K562 (cell line): ENCODE measurements at regions not wholly inside any gene's neighbourhood (a gene's known extent, or its start where the extent isn't known, plus 50 kb on each side); places are given as distances from the start of the nearest gene placed in this dataset.

ENCODE experiments used
- ATAC-seq: fragments of 200-7000 bp; cut with Tn5 transposase; 3 replicates; pipeline ENCODE4 v1.9.1; 2020; ENCODE audit warnings: moderate library complexity
- BruUV-seq: library from RNA; stranded (reverse); fragments of 400-500 nt; replicated peaks from 2 replicates; lab custom pipeline; 2021; lab: Mats Ljungman, UMichigan
- CTCF ChIA-PET: fragments of 300-600 bp; formaldehyde crosslinking; extraction: SDS; loops from one replicate; lab custom pipeline; 2021; ENCODE audit warnings: low intra/inter-chr PET ratio; lab: Yijun Ruan, JAX
- POLR2A ChIA-PET: fragments of 300-600, 350-650 bp; sonication (Branson Sonifier 250); formaldehyde crosslinking; extraction: SDS; loops from one replicate; lab custom pipeline; 2021; ENCODE audit warnings: antibody characterized with exemption, inconsistent platforms; lab: Yijun Ruan, JAX
- DNase-seq, 4 experiments: peaks; one replicate each; pipeline versions ENCODE4 v3.0.0 to v3.0.0-alpha.2; 2011 to 2018; ENCODE audit warnings: low spot score in 3 of 4, mixed read lengths in 3 of 4; ENCODE audit errors: extremely low read depth in 1 of 4
- FAIRE-seq: peaks from 2 replicates; lab custom pipeline; 2011; peaks lifted over from hg19 to GRCh38; lab: Jason Lieb, UNC
- H2AFZ ChIP-seq: 2 replicates; pipeline ENCODE4 v1.6.0; 2011; ENCODE audit warnings: low read depth, low read length, control low read depth, inconsistent platforms
- H3K27ac ChIP-seq: fragments of 200-600 bp; 3 replicates; pipeline ENCODE4 v1.8.0; 2011; ENCODE audit warnings: low read depth, mild to moderate bottlenecking, control low read depth, inconsistent platforms, low read length, moderate library complexity, mixed read lengths; ENCODE audit errors: extremely low read depth
- H3K27me3 ChIP-seq, 2 experiments: fragments of 300-600 bp in 1 of 2; 2 replicates in 1 of 2; 3 replicates in 1 of 2; pipeline versions ENCODE4 v1.6.0 to v1.8.0; 2011; ENCODE audit warnings: inconsistent platforms in 2 of 2, low read length in 2 of 2, mild to moderate bottlenecking in 1 of 2, mixed read lengths in 1 of 2, moderate library complexity in 1 of 2; ENCODE audit not compliant: control insufficient read depth in 2 of 2, insufficient read depth in 2 of 2
- H3K36me3 ChIP-seq: fragments of 300-600 bp; 3 replicates; pipeline ENCODE4 v1.8.0; 2011; ENCODE audit warnings: mild to moderate bottlenecking, low read length, inconsistent platforms; ENCODE audit not compliant: control insufficient read depth, insufficient read depth
- H3K4me1 ChIP-seq, 2 experiments: fragments of 200-600 bp in 1 of 2; replicated peaks in 1 of 2; 2 replicates in 1 of 2; 3 replicates in 1 of 2; pipeline versions ENCODE4 v1.5.1 to v1.8.0; 2011; ENCODE audit warnings: inconsistent platforms in 2 of 2, low read length in 2 of 2, mild to moderate bottlenecking in 1 of 2, mixed read lengths in 1 of 2, moderate library complexity in 1 of 2; ENCODE audit not compliant: control insufficient read depth in 2 of 2, insufficient read depth in 2 of 2
- H3K4me2 ChIP-seq: 2 replicates; pipeline ENCODE4 v1.6.1; 2011; ENCODE audit warnings: low read length, control low read depth, inconsistent platforms, mixed read lengths; ENCODE audit not compliant: insufficient read depth
- H3K4me3 ChIP-seq: fragments of 200-600 bp; sonication (generic), shearing (Covaris generic); 2 replicates; pipeline ENCODE4 v1.5.1; 2016; ENCODE audit warnings: control low read depth, inconsistent platforms
- H3K79me2 ChIP-seq: fragments of 200-600 bp; 3 replicates; pipeline ENCODE4 v1.8.0; 2011; ENCODE audit warnings: low read length, inconsistent platforms; ENCODE audit not compliant: control insufficient read depth, insufficient read depth
- H3K9ac ChIP-seq, 2 experiments: 2 replicates each; pipeline versions ENCODE4 v1.6.0 to v1.6.1; 2011; ENCODE audit warnings: low read depth in 2 of 2, low read length in 2 of 2, control low read depth in 1 of 2, inconsistent platforms in 1 of 2, mild to moderate bottlenecking in 1 of 2, mixed read lengths in 1 of 2; ENCODE audit not compliant: insufficient read depth in 1 of 2
- H3K9me1 ChIP-seq: one replicate; pipeline ENCODE4 v1.6.0; 2011; ENCODE audit warnings: inconsistent platforms, mild to moderate bottlenecking, low read length, moderate library complexity; ENCODE audit not compliant: control insufficient read depth, insufficient read depth
- H3K9me3 ChIP-seq: replicated peaks from 2 replicates; pipeline ENCODE4 v1.5.1; 2011; ENCODE audit warnings: low read depth, low read length, inconsistent platforms; ENCODE audit not compliant: control insufficient read depth, insufficient read depth
- H4K20me1 ChIP-seq: replicated peaks from 2 replicates; pipeline ENCODE4 v1.6.1; 2011; ENCODE audit warnings: low read length, inconsistent platforms, mixed read lengths; ENCODE audit not compliant: control insufficient read depth, insufficient read depth
- CBX3 ChIP-seq, 2 experiments: IDR thresholded peaks; 1 replicate in 1 of 2; 2 replicates in 1 of 2; pipeline ENCODE4 v1.6.1; 2012; ENCODE audit warnings: inconsistent platforms in 2 of 2, low read length in 2 of 2, borderline replicate concordance in 1 of 2, control low read depth in 1 of 2
- GTF3C2 ChIP-seq: IDR thresholded peaks from 3 replicates; pipeline ENCODE4 v1.6.1; 2011; ENCODE audit warnings: borderline replicate concordance, mild to moderate bottlenecking, moderate library complexity; ENCODE audit not compliant: insufficient read length; ENCODE audit errors: extremely low read depth
- ZNF121 ChIP-seq: sonication (generic); formaldehyde crosslinking; conservative IDR thresholded peaks from 2 replicates; pipeline ENCODE4 v1.8.0; 2022; ENCODE audit warnings: missing genetic modification reagents
- ZNF124 ChIP-seq: sonication (generic); formaldehyde crosslinking; IDR thresholded peaks from 2 replicates; pipeline ENCODE4 v1.8.1; 2022; ENCODE audit warnings: missing genetic modification reagents
- ZNF174 ChIP-seq: fragments of 250-450 bp; sonication (Bioruptor Pico); IDR thresholded peaks from 2 replicates; pipeline ENCODE4 v1.4.0; 2020; ENCODE audit warnings: mild to moderate bottlenecking
- ZNF318 ChIP-seq, 2 experiments: fragments of 450-650 bp; IDR thresholded peaks; 2 replicates each; pipeline ENCODE4 v1.6.1; 2016; ENCODE audit warnings: mild to moderate bottlenecking in 2 of 2, borderline replicate concordance in 1 of 2, low read depth in 1 of 2, moderate library complexity in 1 of 2
- WGBS: fragments of 100-300 bp; shearing (Covaris generic); methylation state at CpG from one replicate; pipeline ENCODE4 v1.1.6; 2016; ENCODE audit warnings: low coverage, mixed read lengths; ENCODE audit not compliant: insufficient coverage; ENCODE audit errors: missing lambda C conversion rate; 5-methylcytosine and 5-hydroxymethylcytosine counted together
- in situ Hi-C: fragments of 300-500 bp; cut with MboI; formaldehyde crosslinking; loops from 4 replicates; pipeline ENCODE4 v1.15.0; 2018; ENCODE audit warnings: inconsistent platforms, mixed read lengths
- intact Hi-C: fragments of 100-400 bp; cut with micrococcal nuclease; formaldehyde crosslinking; loops from 2 replicates; pipeline ENCODE4 v1.14.2; 2022
- TF ChIP-seq, protein P1 (sequence below): fragments of 450-650 bp; IDR thresholded peaks from 2 replicates; pipeline ENCODE4 v1.6.1; 2016; ENCODE audit warnings: missing biosample characterization, missing genetic modification characterization

- H3K9ac ChIP-seq = no peak overlapping the region
- no TSS peak for BruUV-seq
- TF ChIP-seq, protein P1, sequence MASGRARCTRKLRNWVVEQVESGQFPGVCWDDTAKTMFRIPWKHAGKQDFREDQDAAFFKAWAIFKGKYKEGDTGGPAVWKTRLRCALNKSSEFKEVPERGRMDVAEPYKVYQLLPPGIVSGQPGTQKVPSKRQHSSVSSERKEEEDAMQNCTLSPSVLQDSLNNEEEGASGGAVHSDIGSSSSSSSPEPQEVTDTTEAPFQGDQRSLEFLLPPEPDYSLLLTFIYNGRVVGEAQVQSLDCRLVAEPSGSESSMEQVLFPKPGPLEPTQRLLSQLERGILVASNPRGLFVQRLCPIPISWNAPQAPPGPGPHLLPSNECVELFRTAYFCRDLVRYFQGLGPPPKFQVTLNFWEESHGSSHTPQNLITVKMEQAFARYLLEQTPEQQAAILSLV (tag) = no peak
- TF ChIP-seq ZNF318 (IDR thresholded peaks at IDR 0.05; ENCODE audit: borderline replicate concordance in 1 of 2, low read depth in 1 of 2) (no peak), ZNF121 (CRISPR knock-in tag) (no peak), ZNF174 (CRISPR knock-in tag) (no peak), GTF3C2 (no peak), CBX3 (IDR thresholded peaks at IDR 0.05; ENCODE audit: borderline replicate concordance in 1 of 2, low read length in 2 of 2) (no peak), ZNF124 (no peak)
- FAIRE-seq (no peak), DNase-seq (no peak), ATAC-seq (no peak)
- H3K4me2 ChIP-seq = no peak overlapping the region
- H3K36me3 ChIP-seq = no peaks in the 10 kb centered on the region
- in situ Hi-C loops = no loop called here
- no peaks in the 10 kb centered on the region for H3K27me3 ChIP-seq
- H3K4me3 ChIP-seq = no peak overlapping the region
- H3K79me2 ChIP-seq = no peaks in the 10 kb centered on the region
- WGBS = 4% methylated on average over 2 of the region's 2 CpGs
- H3K4me1 ChIP-seq = no peaks in the 10 kb centered on the region
- no peaks in the 10 kb centered on the region for H3K9me3 ChIP-seq
- no peaks in the 10 kb centered on the region for H3K9me1 ChIP-seq
- no peak overlapping the region for H3K27ac ChIP-seq
- POLR2A ChIA-PET = no interaction called here
- H2AFZ ChIP-seq = no peak overlapping the region
- intact Hi-C loops = no loop called here
- CTCF ChIA-PET = no interaction called here
- H4K20me1 ChIP-seq = no peaks in the 10 kb centered on the region
Observed at GRCh38 chr20:52914870-52915269, 57.3 kb upstream of the TSHZ2 start.
